ENCODE measurements at regions not wholly inside any gene's neighbourhood (a gene's known extent, or its start where the extent isn't known, plus 50 kb on each side); places are given as distances from the start of the nearest gene placed in this dataset.

DNA sequence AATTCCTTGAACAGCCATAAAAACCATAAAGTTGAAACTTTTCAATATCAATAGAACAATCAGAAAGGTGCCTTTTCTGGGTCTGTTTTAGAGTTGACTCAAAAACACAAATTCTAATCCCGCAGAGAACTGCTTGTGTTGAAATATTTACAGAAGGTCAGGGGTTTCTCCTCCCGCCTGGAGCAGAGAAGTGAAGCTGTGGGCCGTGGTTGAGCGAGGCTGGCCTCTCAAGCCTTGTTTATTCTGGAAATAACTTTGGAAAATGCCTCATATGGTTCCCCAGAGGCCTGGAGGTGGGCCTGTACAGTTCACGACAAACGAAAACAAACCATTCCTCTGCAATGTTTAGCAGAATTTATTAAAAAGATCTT, 90.8 kb upstream of the ERRFI1 start:
- DNase-seq, result no peak
- H3K9me3 Mint-ChIP-seq, result no peaks in the 10 kb centered on the region
- no peak overlapping the region for H3K27ac Mint-ChIP-seq
- peaks cover 2% of the 10 kb centered on the region for H3K27me3 Mint-ChIP-seq
- ChIA-PET CTCF (no interaction called here), POLR2A (no interaction called here)
- H3K4me1 Mint-ChIP-seq, result peaks cover 13% of the 10 kb centered on the region
- H3K4me3 Mint-ChIP-seq, result no peak overlapping the region
- H3K36me3 Mint-ChIP-seq (ENCODE audit: low read depth), result no peaks in the 10 kb centered on the region

- Mint-ChIP-seq H3K27me3 (no peaks in the 10 kb centered on the region), H3K36me3 (ENCODE audit: low read depth) (no peaks in the 10 kb centered on the region), H3K27ac (no peak overlapping the region), H3K4me1 (peaks cover 7% of the 10 kb centered on the region), H3K9me3 (no peaks in the 10 kb centered on the region), H3K4me3 (no peak overlapping the region)
- CTCF ChIA-PET, result no interaction called here
- POLR2A ChIA-PET, result no interaction called here
- DNase-seq, result no peak
Observed at GRCh38 chr1:8115769-8116167, 89.7 kb upstream of the ERRFI1 start.

- no peak for DNase-seq
- POLR2A ChIA-PET, result no interaction called here
- no peaks in the 10 kb centered on the region for H3K9me3 Mint-ChIP-seq
- H3K4me3 Mint-ChIP-seq, result no peak overlapping the region
- CTCF ChIA-PET, result no interaction called here
- no peaks in the 10 kb centered on the region for H3K27me3 Mint-ChIP-seq
- no peak overlapping the region for H3K27ac Mint-ChIP-seq
- H3K4me1 Mint-ChIP-seq, result peaks cover 5% of the 10 kb centered on the region
- no peaks in the 10 kb centered on the region for H3K36me3 Mint-ChIP-seq (ENCODE audit: low read depth)
Observed at GRCh38 chr1:8115031-8115768, 89.1 kb upstream of the ERRFI1 start.

- ChIA-PET POLR2A (interaction anchor here (0.6 to 1.3 kb wide), 4 partner anchors 12 to 121 kb away, joined by 3 read pairs; no protein-coding TSS in a partner anchor), CTCF (no interaction called here)
- Mint-ChIP-seq H3K36me3 (ENCODE audit: low read depth) (no peaks in the 10 kb centered on the region), H3K27me3 (no peaks in the 10 kb centered on the region), H3K4me3 (no peak overlapping the region), H3K9me3 (no peaks in the 10 kb centered on the region), H3K27ac (no peak overlapping the region), H3K4me1 (peaks cover 5% of the 10 kb centered on the region)
- DNase-seq, result no peak
Observed at GRCh38 chr1:8113262-8114220, 87.4 kb upstream of the ERRFI1 start.

DNA sequence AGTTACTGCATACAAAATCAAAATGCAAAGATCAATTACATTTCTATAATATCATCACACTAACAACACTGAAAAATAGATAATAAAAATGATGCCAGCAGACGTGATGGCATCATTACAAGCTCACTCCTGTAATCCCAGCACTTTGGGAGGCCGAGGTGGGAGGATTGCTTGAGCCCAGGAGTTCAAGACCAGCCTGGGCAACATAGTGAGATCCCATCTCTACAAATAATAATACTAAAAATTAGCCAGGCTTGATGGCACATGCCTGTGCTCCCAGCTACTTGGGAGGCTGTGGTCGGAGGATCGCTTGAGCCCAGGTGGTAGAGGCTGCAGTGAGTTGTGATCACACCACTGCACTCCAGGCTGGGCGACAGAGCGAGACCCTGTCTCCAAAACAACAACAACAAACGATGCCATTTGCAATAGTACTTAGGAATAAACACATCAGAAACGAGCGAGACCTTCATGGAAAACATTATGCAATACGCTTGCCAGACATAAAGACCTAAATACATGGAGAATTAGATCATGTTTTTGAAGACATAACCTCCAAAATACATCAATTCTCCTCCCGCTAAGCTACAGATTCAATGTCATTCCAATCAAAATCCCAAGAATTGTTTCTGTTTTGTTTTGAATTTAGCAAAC, 86.6 kb upstream of the ERRFI1 start:
- no peak overlapping the region for H3K27ac Mint-ChIP-seq
- H3K9me3 Mint-ChIP-seq, result no peaks in the 10 kb centered on the region
- H3K4me1 Mint-ChIP-seq, result peaks cover 5% of the 10 kb centered on the region
- CTCF ChIA-PET, result interaction anchor here (0.6 kb wide), 1 partner anchor 423 kb away, joined by 3 read pairs; no protein-coding TSS in a partner anchor
- DNase-seq, result no peak
- no peaks in the 10 kb centered on the region for H3K36me3 Mint-ChIP-seq (ENCODE audit: low read depth)
- POLR2A ChIA-PET, result interaction anchor here (0.6 to 1.3 kb wide), 3 partner anchors 11 to 121 kb away, joined by 3 read pairs; no protein-coding TSS in a partner anchor
- H3K27me3 Mint-ChIP-seq, result no peaks in the 10 kb centered on the region
- no peak overlapping the region for H3K4me3 Mint-ChIP-seq

GRCh38 chr1:8111560-8111959, 85.5 kb upstream of the ERRFI1 start:
- POLR2A ChIA-PET, result no interaction called here
- Mint-ChIP-seq H3K9me3 (no peaks in the 10 kb centered on the region), H3K27ac (no peak overlapping the region), H3K4me3 (no peak overlapping the region), H3K27me3 (no peaks in the 10 kb centered on the region), H3K36me3 (ENCODE audit: low read depth) (no peaks in the 10 kb centered on the region), H3K4me1 (peaks cover 5% of the 10 kb centered on the region)
- CTCF ChIA-PET, result no interaction called here
- DNase-seq, result no peak

- H3K4me3 Mint-ChIP-seq, result no peak overlapping the region
- H3K4me1 Mint-ChIP-seq, result peaks cover 5% of the 10 kb centered on the region
- peaks cover 3% of the 10 kb centered on the region for H3K27me3 Mint-ChIP-seq
- no peak overlapping the region for H3K27ac Mint-ChIP-seq
- no peak for DNase-seq
- CTCF ChIA-PET, result no interaction called here
- POLR2A ChIA-PET, result no interaction called here
- H3K36me3 Mint-ChIP-seq (ENCODE audit: low read depth), result no peaks in the 10 kb centered on the region
- H3K9me3 Mint-ChIP-seq, result peaks cover 2% of the 10 kb centered on the region
Observed at GRCh38 chr1:8109216-8109615, 83.1 kb upstream of the ERRFI1 start.

DNA sequence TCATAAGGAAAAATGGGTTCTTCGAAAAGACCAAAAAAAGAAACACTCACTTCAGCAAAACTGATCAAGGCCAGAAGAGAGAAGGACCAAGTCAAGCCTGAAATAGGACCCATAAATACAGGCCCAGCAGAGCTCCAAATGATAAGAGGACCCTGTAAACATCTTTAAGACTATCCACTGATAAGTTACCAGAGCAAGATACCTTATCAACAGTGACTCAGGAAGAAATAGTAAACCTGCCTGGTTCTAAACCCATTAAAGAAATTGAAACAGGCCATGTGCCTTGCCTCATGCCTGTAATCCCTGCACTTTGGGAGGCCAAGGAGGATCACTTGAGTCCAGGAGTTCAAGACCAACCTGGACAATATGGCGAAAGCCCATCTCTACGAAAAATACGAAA, 81.8 kb upstream of the ERRFI1 start:
- Mint-ChIP-seq H3K36me3 (ENCODE audit: low read depth) (no peaks in the 10 kb centered on the region), H3K27ac (no peak overlapping the region), H3K4me1 (peaks cover 1% of the 10 kb centered on the region), H3K9me3 (peaks cover 2% of the 10 kb centered on the region), H3K4me3 (no peak overlapping the region), H3K27me3 (peaks cover 3% of the 10 kb centered on the region)
- POLR2A ChIA-PET, result no interaction called here
- CTCF ChIA-PET, result no interaction called here
- no peak for DNase-seq

- peaks cover 7% of the 10 kb centered on the region for H3K27me3 Mint-ChIP-seq
- ChIA-PET POLR2A (no interaction called here), CTCF (no interaction called here)
- no peak overlapping the region for H3K27ac Mint-ChIP-seq
- no peaks in the 10 kb centered on the region for H3K36me3 Mint-ChIP-seq (ENCODE audit: low read depth)
- DNase-seq, result no peak
- H3K4me1 Mint-ChIP-seq, result no peaks in the 10 kb centered on the region
- no peak overlapping the region for H3K4me3 Mint-ChIP-seq
- H3K9me3 Mint-ChIP-seq, result peaks cover 2% of the 10 kb centered on the region
Observed at GRCh38 chr1:8104278-8105236, 78.4 kb upstream of the ERRFI1 start.

GRCh38 chr1:8097908-8098307, 71.8 kb upstream of the ERRFI1 start:
- ChIA-PET CTCF (interaction anchor here (0.6 to 1.2 kb wide), 3 partner anchors 55 to 710 kb away, joined by 4 to 5 read pairs (median 4); no protein-coding TSS in a partner anchor), POLR2A (interaction anchor here (0.6 to 1.2 kb wide), 4 partner anchors 20 to 279 kb away, joined by 3 to 4 read pairs (median 3); no protein-coding TSS in a partner anchor)
- Mint-ChIP-seq H3K27me3 (peaks cover 4% of the 10 kb centered on the region), H3K36me3 (ENCODE audit: low read depth) (peaks cover 12% of the 10 kb centered on the region), H3K4me3 (no peak overlapping the region), H3K27ac (peak overlapping the region; percentile 82), H3K4me1 (peaks cover 37% of the 10 kb centered on the region), H3K9me3 (peaks cover 11% of the 10 kb centered on the region)
- DNase-seq, result no peak

- H3K36me3 Mint-ChIP-seq (ENCODE audit: low read depth), result peaks cover 12% of the 10 kb centered on the region
- CTCF ChIA-PET, result interaction anchor here (0.6 to 1.2 kb wide), 2 partner anchors 55 to 711 kb away, joined by 4 to 5 read pairs; no protein-coding TSS in a partner anchor
- H3K9me3 Mint-ChIP-seq, result peaks cover 14% of the 10 kb centered on the region
- POLR2A ChIA-PET, result interaction anchor here (0.6 to 1.4 kb wide), 8 partner anchors 15 to 279 kb away, joined by 3 to 5 read pairs (median 3); no protein-coding TSS in a partner anchor
- DNase-seq, result peak; percentile 23
- peak overlapping the region; percentile 82 for H3K27ac Mint-ChIP-seq
- peaks cover 37% of the 10 kb centered on the region for H3K4me1 Mint-ChIP-seq
- no peak overlapping the region for H3K4me3 Mint-ChIP-seq
- H3K27me3 Mint-ChIP-seq, result peaks cover 4% of the 10 kb centered on the region
Observed at GRCh38 chr1:8097077-8097799, 71.1 kb upstream of the ERRFI1 start.
